Prostate gland (tissue), 2 donors: ENCODE measurements at regions not wholly inside any gene's neighbourhood (a gene's known extent, or its start where the extent isn't known, plus 50 kb on each side); places are given as distances from the start of the nearest gene placed in this dataset.

Experiments used
- POLR2A ChIP-seq: fragments of 450-650 bp; IDR thresholded peaks from one replicate; pipeline ENCODE4 v1.6.1; 2016; ENCODE audit warnings: antibody characterized with exemption, mild to moderate bottlenecking
- TF ChIP-seq, protein P1 (sequence below), 4 experiments: fragments of 200-600 bp in 2 of 4; fragments of 450-650 bp in 2 of 4; sonication (generic) in 2 of 4; IDR thresholded peaks; 1 replicate in 3 of 4; 2 replicates in 1 of 4; pipeline ENCODE4 v1.5.1; 2016 to 2019; ENCODE audit warnings: antibody characterized with exemption in 4 of 4, mild to moderate bottlenecking in 2 of 4, moderate library complexity in 2 of 4

DNA sequence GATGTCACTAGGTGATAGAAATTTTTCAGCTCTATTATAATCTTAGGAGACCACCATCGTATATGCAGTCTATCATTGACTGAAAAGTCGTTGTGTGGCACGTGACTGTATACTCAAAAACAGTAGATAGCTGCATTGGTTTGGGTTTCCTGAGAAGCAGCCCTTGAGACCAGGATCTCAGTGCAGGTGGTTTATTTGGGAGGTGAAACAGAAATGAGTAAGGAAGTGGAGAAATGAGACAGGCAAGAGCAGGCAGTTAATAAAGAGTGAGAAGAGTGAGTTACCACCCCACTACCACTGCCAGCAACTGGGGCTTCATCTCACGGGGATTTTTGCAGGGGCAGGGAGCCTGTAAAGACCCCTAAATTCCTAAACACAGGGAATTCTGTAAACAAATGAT is 221.0 kb downstream of the SHQ1 start:
- TF ChIP-seq, protein P1, sequence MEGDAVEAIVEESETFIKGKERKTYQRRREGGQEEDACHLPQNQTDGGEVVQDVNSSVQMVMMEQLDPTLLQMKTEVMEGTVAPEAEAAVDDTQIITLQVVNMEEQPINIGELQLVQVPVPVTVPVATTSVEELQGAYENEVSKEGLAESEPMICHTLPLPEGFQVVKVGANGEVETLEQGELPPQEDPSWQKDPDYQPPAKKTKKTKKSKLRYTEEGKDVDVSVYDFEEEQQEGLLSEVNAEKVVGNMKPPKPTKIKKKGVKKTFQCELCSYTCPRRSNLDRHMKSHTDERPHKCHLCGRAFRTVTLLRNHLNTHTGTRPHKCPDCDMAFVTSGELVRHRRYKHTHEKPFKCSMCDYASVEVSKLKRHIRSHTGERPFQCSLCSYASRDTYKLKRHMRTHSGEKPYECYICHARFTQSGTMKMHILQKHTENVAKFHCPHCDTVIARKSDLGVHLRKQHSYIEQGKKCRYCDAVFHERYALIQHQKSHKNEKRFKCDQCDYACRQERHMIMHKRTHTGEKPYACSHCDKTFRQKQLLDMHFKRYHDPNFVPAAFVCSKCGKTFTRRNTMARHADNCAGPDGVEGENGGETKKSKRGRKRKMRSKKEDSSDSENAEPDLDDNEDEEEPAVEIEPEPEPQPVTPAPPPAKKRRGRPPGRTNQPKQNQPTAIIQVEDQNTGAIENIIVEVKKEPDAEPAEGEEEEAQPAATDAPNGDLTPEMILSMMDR (IDR thresholded peaks at IDR 0.05) = no peak
- no peak for TF ChIP-seq POLR2A
